Esophagus squamous epithelium (tissue), 5 donors: ENCODE measurements at regions not wholly inside any gene's neighbourhood (a gene's known extent, or its start where the extent isn't known, plus 50 kb on each side); places are given as distances from the start of the nearest gene placed in this dataset.
A peak's percentile ranks its signal among the peaks of the same experiment; 100 is the strongest.

Experiments
- DNase-seq: peaks from one replicate; lab custom pipeline; 2025; lab: John Stamatoyannopoulos, UW
- H3K27ac ChIP-seq, 4 donors: fragments of 200-600 bp; sonication (generic); one replicate each; pipeline ENCODE4 v1.5.1; 2016 to 2019; ENCODE audit warnings: mild to moderate bottlenecking in 1 of 4
- H3K27me3 ChIP-seq, 4 donors: fragments of 200-600 bp; sonication (generic); 1 replicate in 3 of 4; 2 replicates in 1 of 4; pipeline versions ENCODE4 v1.5.1 to v1.6.0; 2017 to 2021; ENCODE audit warnings: antibody characterized with exemption in 1 of 4
- H3K36me3 ChIP-seq, 3 donors: fragments of 200-600 bp; sonication (generic); one replicate each; pipeline ENCODE4 v1.5.1; 2016 to 2019
- H3K4me1 ChIP-seq, 3 donors: fragments of 200-600 bp; sonication (generic); one replicate each; pipeline ENCODE4 v1.5.1; 2017 to 2019
- H3K4me3 ChIP-seq, 4 donors: fragments of 200-600 bp; sonication (generic); 1 replicate in 3 of 4; 2 replicates in 1 of 4; pipeline ENCODE4 v1.5.1; 2016 to 2019; ENCODE audit warnings: mild to moderate bottlenecking in 2 of 4, moderate library complexity in 1 of 4
- H3K9me3 ChIP-seq, 3 donors: fragments of 200-600 bp; sonication (generic); one replicate each; pipeline ENCODE4 v1.5.1; 2016 to 2019
- POLR2A ChIP-seq, 4 donors: fragments of 450-650 bp; IDR thresholded peaks; one replicate each; pipeline ENCODE4 v1.6.1; 2017; ENCODE audit warnings: antibody characterized with exemption in 4 of 4, mild to moderate bottlenecking in 4 of 4, moderate library complexity in 3 of 4
- WGBS, 2 donors: methylation state at CpG; one replicate each; pipeline ENCODE4 v1.1.5; 2018; 5-methylcytosine and 5-hydroxymethylcytosine counted together
- intact Hi-C: fragments of 100-400 bp; cut with DNase I; formaldehyde crosslinking; loops from one replicate; pipeline ENCODE4 v1.15.0; 2022
- TF ChIP-seq, protein P1 (sequence below), 6 experiments: fragments of 450-650 bp in 4 of 6; fragments of 200-600 bp in 2 of 6; sonication (generic) in 2 of 6; IDR thresholded peaks; one replicate each; pipeline ENCODE4 v1.5.1; 2016 to 2019; ENCODE audit warnings: antibody characterized with exemption in 6 of 6, mild to moderate bottlenecking in 4 of 6, moderate library complexity in 4 of 6
- donor health status: DM: yes; HTN: yes; CAD: no.

GRCh38 chr18:10398571-10398970 lies 55.9 kb upstream of the APCDD1 start:
- intact Hi-C loops = no loop called here
- WGBS, 2 donors = 38 to 44% methylated on average over 3 of the region's 3 CpGs
- H3K9me3 ChIP-seq = no peaks in the 10 kb centered on the region
- peaks cover 3 to 33% (median 6%) of the 10 kb centered on the region in 3 donors for H3K4me1 ChIP-seq
- peak overlapping the region in 1 of 4 donors; percentile 26 for H3K27ac ChIP-seq
- H3K36me3 ChIP-seq = no peaks in the 10 kb centered on the region
- DNase-seq = no peak
- no peaks in the 10 kb centered on the region for H3K27me3 ChIP-seq
- no peak for TF ChIP-seq POLR2A (IDR thresholded peaks at IDR 0.05)
- TF ChIP-seq, protein P1, sequence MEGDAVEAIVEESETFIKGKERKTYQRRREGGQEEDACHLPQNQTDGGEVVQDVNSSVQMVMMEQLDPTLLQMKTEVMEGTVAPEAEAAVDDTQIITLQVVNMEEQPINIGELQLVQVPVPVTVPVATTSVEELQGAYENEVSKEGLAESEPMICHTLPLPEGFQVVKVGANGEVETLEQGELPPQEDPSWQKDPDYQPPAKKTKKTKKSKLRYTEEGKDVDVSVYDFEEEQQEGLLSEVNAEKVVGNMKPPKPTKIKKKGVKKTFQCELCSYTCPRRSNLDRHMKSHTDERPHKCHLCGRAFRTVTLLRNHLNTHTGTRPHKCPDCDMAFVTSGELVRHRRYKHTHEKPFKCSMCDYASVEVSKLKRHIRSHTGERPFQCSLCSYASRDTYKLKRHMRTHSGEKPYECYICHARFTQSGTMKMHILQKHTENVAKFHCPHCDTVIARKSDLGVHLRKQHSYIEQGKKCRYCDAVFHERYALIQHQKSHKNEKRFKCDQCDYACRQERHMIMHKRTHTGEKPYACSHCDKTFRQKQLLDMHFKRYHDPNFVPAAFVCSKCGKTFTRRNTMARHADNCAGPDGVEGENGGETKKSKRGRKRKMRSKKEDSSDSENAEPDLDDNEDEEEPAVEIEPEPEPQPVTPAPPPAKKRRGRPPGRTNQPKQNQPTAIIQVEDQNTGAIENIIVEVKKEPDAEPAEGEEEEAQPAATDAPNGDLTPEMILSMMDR (IDR thresholded peaks at IDR 0.05) = no peak
- H3K4me3 ChIP-seq = no peak overlapping the region

DNA sequence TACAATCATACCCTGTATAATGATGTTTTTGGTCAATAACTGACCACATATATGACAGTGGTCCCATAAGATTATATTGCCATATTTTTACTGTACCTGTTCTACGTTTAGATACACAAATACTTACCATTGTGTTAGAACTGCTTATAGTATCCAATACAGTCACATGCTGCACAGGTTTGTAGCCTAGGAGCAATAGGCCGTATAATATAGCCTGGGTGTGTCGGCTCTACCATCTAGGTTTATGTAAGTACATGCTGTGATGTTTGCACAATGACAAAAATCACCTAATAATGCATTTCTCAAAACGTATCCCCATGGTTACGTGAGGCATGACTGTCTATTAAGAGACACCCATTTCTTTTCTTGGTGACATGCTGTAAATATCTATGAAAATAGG lies 55.0 kb upstream of the APCDD1 start:
- H3K27me3 ChIP-seq = no peaks in the 10 kb centered on the region
- TF ChIP-seq, protein P1 (IDR thresholded peaks at IDR 0.05) = no peak
- TF ChIP-seq POLR2A (IDR thresholded peaks at IDR 0.05) = no peak
- H3K9me3 ChIP-seq = no peaks in the 10 kb centered on the region
- intact Hi-C loops = no loop called here
- 65 to 76% methylated on average over 5 of the region's 5 CpGs for WGBS, 2 donors
- DNase-seq = no peak
- no peak overlapping the region for H3K4me3 ChIP-seq
- H3K4me1 ChIP-seq = peaks cover 3 to 39% (median 6%) of the 10 kb centered on the region in 3 donors
- no peaks in the 10 kb centered on the region for H3K36me3 ChIP-seq
- no peak overlapping the region for H3K27ac ChIP-seq

GRCh38 chr18:10400534-10401307 lies 53.7 kb upstream of the APCDD1 start:
- DNase-seq = no peak
- WGBS, 2 donors = 70 to 72% methylated on average over 6 to 11 of the region's 11 CpGs
- Histone ChIP-seq H3K4me1 (peaks cover 3 to 39% (median 6%) of the 10 kb centered on the region in 3 donors), H3K27ac (no peak overlapping the region), H3K27me3 (no peaks in the 10 kb centered on the region), H3K9me3 (no peaks in the 10 kb centered on the region), H3K36me3 (no peaks in the 10 kb centered on the region), H3K4me3 (no peak overlapping the region)
- intact Hi-C loops = no loop called here
- TF ChIP-seq, protein P1 (IDR thresholded peaks at IDR 0.05) = no peak
- no peak for TF ChIP-seq POLR2A (IDR thresholded peaks at IDR 0.05)

- Histone ChIP-seq H3K9me3 (no peaks in the 10 kb centered on the region), H3K36me3 (no peaks in the 10 kb centered on the region), H3K27me3 (no peaks in the 10 kb centered on the region), H3K4me1 (peaks cover 3 to 39% (median 6%) of the 10 kb centered on the region in 3 donors), H3K4me3 (no peak overlapping the region), H3K27ac (peak overlapping the region in 1 of 4 donors; percentile 19)
- TF ChIP-seq, protein P1 (IDR thresholded peaks at IDR 0.05) = no peak
- TF ChIP-seq POLR2A (IDR thresholded peaks at IDR 0.05) = no peak
- 4 to 9% methylated on average over 4 to 5 of the region's 5 CpGs for WGBS, 2 donors
- DNase-seq = no peak
- intact Hi-C loops = no loop called here
These were observed 52.9 kb upstream of the APCDD1 start for GRCh38 chr18:10401521-10401920.

DNA sequence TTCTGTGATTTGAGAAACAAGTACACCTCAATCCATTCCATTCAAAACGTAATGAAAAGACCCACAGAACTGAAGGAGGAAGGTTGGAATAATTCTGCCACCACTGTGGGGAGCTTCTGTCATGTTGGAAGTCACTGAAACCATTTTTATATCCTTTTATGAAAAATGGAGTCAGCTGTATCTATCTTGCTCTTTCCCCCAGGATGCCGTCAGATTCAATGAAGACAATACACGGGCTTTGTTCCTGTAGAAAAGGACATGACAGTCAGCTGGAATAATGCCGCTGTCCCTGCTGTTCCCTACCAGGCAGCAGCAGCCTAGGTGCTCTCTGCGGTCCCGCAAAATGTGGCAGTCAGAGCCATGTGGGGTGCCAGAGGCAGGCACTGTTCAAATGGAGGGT lies 52.5 kb upstream of the APCDD1 start:
- WGBS, 2 donors = 77 to 84% methylated on average over 6 of the region's 6 CpGs
- peak overlapping the region in 1 of 4 donors; percentile 19 for H3K27ac ChIP-seq
- no peak for TF ChIP-seq POLR2A (IDR thresholded peaks at IDR 0.05)
- TF ChIP-seq, protein P1 (IDR thresholded peaks at IDR 0.05) = no peak

More for the DNA sequence above, 52.5 kb upstream of the APCDD1 start:
- H3K4me3 ChIP-seq = no peak overlapping the region
- no peaks in the 10 kb centered on the region for H3K36me3 ChIP-seq
- intact Hi-C loops = no loop called here
- H3K27me3 ChIP-seq = no peaks in the 10 kb centered on the region
- peaks cover 3 to 39% (median 6%) of the 10 kb centered on the region in 3 donors for H3K4me1 ChIP-seq
- DNase-seq = no peak
- no peaks in the 10 kb centered on the region for H3K9me3 ChIP-seq
